ENCODE measurements at regions not wholly inside any gene's neighbourhood (a gene's known extent, or its start where the extent isn't known, plus 50 kb on each side); places are given as distances from the start of the nearest gene placed in this dataset.

DNA sequence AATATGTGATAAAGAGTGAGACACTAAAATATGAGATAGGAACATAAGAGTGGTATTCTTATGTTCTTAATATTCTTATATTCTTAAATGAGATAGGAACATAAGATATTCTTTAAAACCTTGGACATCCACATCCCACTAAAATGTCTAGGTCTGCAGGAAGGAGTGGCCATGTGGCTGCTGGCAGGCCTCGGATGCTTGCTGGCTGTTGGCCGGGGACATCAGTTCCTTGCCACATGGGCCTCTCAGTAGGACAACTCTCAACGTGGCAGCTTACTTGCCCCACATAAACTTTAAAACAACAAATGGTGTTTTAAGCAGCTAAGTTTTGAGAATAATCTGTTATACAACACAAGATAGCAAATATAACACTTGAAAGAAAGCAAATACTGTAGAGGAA, 240.1 kb downstream of the CASP12 start:
- DNase-seq (ENCODE audit: low read depth in 4 of 4, low spot score in 1 of 4), result no peak

- no peak for DNase-seq (ENCODE audit: low read depth in 4 of 4, low spot score in 1 of 4)
Observed at GRCh38 chr11:104657083-104657482, 241.2 kb downstream of the CASP12 start.

GRCh38 chr11:104655066-104655465, 243.2 kb downstream of the CASP12 start:
- no peak for DNase-seq (ENCODE audit: low read depth in 4 of 4, low spot score in 1 of 4)

DNA sequence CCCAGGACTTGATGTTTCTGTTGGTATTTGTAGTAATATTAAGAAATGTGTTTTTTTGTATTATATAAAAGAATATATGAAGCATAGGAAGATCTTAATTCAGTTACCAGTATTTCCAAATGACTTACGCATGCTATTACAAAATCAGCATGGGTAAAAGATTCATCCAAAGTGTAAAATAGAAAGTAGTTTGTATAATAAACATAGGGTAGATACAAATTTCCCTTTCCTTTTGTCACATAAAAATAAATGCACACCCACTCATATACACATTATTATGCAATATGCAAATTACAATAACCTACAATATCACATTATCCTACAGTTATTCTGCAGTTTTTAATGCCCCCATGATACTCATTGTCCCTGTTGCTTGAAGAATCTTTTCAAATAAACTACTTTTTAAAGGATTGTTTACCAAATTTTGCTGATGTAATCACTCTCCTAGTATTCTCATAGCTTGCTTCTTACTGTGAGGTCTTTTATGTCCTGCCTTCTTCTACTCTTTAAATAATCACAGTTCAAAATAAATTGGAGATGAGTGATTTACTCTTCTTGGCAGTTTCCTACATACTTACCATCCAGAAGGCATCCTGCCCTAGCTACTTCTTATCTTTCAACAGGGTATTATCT, 244.0 kb downstream of the CASP12 start:
- no peak for DNase-seq (ENCODE audit: low read depth in 4 of 4, low spot score in 1 of 4)

GRCh38 chr11:104653407-104653806, 244.9 kb downstream of the CASP12 start:
- no peak for DNase-seq (ENCODE audit: low read depth in 4 of 4, low spot score in 1 of 4)

- DNase-seq (ENCODE audit: low read depth in 4 of 4, low spot score in 1 of 4), result no peak
Observed at GRCh38 chr11:104652996-104653395, 245.3 kb downstream of the CASP12 start.

DNA sequence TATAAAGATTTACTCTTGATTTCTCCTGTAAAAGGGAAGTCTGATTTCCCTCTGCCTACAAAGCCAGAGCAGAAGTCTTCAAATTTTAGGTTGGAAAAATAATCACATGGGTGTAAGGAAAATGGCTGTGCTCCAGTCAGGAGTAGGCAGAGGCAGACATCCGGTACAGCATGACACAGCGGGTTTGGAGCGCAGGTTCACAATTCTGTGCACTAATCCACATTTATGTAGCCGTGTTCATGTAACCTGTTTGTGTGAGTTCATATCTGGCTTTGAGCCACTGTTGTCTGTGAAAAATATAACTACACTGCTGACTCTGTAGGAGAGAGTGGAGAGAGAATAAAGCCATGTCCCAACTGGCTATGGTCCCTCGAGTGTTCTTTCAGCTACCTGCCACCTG, 248.0 kb downstream of the CASP12 start:
- no peak for DNase-seq (ENCODE audit: low read depth in 4 of 4, low spot score in 1 of 4)

GRCh38 chr11:104649002-104649401, 249.3 kb downstream of the CASP12 start:
- DNase-seq (ENCODE audit: low read depth in 4 of 4, low spot score in 1 of 4), result no peak

GRCh38 chr11:104645261-104646222, 252.7 kb downstream of the CASP12 start:
- DNase-seq (ENCODE audit: low read depth in 4 of 4, low spot score in 1 of 4), result no peak

- no peak for DNase-seq (ENCODE audit: low read depth in 4 of 4, low spot score in 1 of 4)
Observed at GRCh38 chr11:104637662-104638170, 260.5 kb downstream of the CASP12 start.

- DNase-seq (ENCODE audit: low read depth in 4 of 4, low spot score in 1 of 4), result no peak
Observed at GRCh38 chr11:104633226-104633625, 265.0 kb downstream of the CASP12 start.

DNA sequence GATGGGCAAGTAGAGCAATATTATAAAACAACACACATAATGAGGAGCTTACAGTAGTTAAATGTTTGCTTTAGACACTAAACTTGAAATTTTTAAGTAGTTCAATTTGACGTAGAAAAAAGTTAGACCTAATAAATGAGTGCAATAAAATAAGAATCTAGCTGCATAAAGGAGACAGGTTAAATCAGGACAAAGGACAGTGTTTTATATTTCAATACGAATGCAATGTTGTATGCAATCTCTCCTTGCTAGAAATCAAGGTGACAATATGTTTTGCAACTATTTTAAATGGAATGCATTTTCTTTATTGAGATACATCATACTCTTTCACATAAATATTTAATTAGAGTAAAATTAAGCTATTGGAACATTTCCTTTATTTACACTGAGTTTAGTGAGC, 267.9 kb downstream of the CASP12 start:
- no peak for DNase-seq (ENCODE audit: low read depth in 4 of 4, low spot score in 1 of 4)

- DNase-seq (ENCODE audit: low read depth in 4 of 4, low spot score in 1 of 4), result no peak
Observed at GRCh38 chr11:104625246-104625645, 273.0 kb downstream of the CASP12 start.

- DNase-seq (ENCODE audit: low read depth in 4 of 4, low spot score in 1 of 4), result no peak
Observed at GRCh38 chr11:104624021-104624420, 274.2 kb downstream of the CASP12 start.

GRCh38 chr11:104623518-104623917, 274.7 kb downstream of the CASP12 start:
- no peak for DNase-seq (ENCODE audit: low read depth in 4 of 4, low spot score in 1 of 4)

DNA sequence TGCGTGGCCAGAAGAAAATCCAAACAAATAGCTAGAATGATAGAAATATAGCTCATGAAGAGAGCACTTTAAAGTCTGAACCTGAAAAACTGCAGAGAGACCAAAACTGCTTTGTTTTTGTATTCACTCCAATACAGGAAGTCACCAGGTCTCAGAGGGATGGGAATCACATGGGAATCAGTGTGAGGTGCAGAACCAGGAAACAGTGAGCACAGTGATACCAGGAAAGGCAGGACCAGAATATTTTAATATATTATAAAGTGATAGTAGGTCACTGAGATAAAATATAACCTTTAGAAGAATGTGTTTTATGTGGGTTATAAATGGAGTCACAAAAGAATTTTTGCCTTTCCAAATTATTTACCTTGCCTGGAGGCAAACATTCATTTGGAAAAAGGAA, 277.3 kb downstream of the CASP12 start:
- DNase-seq (ENCODE audit: low read depth in 4 of 4, low spot score in 1 of 4), result no peak

DNA sequence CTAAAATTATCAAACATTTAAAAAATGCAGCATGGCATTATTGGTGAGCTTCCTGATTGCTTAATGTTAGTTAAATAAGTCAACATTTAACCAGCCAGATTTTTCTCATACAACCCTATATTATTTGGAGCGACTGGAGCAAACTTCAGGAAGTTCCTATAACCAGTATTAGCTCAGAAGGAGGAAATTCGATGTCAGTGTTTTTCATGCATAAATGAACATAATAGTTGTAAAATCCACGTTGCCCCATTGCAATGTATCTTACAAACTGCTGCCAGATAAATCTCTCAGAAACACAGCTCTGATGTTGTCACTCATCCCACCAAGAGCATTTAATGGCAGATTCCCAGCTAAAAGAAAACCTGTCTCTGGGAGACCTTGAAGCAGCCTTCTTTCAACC, 278.5 kb downstream of the CASP12 start:
- no peak for DNase-seq (ENCODE audit: low read depth in 4 of 4, low spot score in 1 of 4)

DNA sequence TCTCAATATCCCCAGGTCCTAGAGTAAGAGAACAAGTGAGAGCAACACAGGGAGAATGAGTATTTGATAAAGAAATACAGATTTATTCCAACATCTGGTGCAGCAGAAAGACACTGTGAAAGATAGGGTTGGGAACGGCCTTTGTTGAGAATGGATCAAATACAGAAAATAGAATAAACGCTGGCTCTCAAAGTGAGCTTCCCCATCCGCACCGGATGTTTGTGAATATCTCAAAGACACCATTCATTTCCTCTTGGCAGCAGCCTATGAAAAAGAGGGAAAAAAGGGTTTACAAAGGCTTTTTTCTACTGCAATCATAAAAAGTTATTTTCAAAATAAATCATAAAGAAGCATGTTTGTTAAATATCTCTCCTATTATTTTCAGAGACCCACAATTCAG, 279.3 kb downstream of the CASP12 start:
- no peak for DNase-seq (ENCODE audit: low read depth in 4 of 4, low spot score in 1 of 4)

DNA sequence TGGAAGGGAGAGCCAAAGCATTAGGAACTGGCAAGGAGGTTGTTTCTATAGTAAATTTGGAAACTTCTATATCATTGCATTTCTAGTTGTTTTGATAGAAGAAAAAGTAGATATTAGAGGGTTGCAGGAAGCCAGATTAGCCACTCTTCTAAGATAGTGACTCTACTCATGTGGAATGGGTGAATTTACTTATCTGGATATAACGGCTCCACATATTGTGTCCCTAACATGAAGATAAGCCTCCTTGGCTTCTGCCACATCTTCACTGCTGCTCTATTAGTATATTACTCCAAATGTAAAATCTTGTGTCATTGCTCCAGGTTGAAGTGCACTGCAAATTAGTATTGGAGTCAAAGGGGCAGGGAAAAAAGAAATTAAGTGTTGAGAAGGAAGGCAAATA, 283.3 kb downstream of the CASP12 start:
- DNase-seq (ENCODE audit: low read depth in 4 of 4, low spot score in 1 of 4), result no peak

- DNase-seq (ENCODE audit: low read depth in 4 of 4, low spot score in 1 of 4), result no peak
Observed at GRCh38 chr11:104614117-104614680, 284.1 kb downstream of the CASP12 start.

DNA sequence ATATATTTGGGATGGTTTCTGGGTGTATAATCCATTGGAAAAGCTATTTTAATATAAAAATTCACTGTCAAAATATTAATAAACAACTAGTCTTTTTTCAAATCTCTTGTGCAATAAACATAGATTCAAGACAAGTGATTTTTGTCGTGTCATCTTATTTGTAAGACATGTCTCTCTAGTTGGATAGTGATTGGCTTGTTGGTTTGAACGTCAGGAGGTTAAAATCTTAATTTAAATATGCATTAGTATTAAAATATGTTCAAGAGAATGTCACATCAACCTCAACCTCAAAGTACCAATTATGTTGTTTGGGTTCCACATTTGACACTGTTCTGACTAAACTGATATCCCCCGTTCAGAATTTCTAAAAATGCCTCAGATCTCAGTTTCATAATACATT, 287.6 kb downstream of the CASP12 start:
- no peak for DNase-seq (ENCODE audit: low read depth in 4 of 4, low spot score in 1 of 4)

Measured in stimulated activated CD4-positive, alpha-beta T cell treated with anti-CD3 and anti-CD28 coated beads, Interleukin-1b, Interleukin-23, amount 100 ng/mL, for 24 hours (primary cell).